B cell (primary cell): ENCODE measurements at regions not wholly inside any gene's neighbourhood (a gene's known extent, or its start where the extent isn't known, plus 50 kb on each side); places are given as distances from the start of the nearest gene placed in this dataset.

Source experiments
- CTCF ChIP-seq: fragments of 200-600 bp; IDR thresholded peaks from one replicate; pipeline ENCODE4 v1.8.0; 2022; ENCODE audit warnings: antibody characterized with exemption, mild to moderate bottlenecking
- EZH2 ChIP-seq: IDR thresholded peaks from 2 replicates; pipeline ENCODE4 v1.6.1; 2012; ENCODE audit warnings: borderline replicate concordance, low read depth, mild to moderate bottlenecking, moderate library complexity, low read length; ENCODE audit not compliant: insufficient read depth, poor library complexity, severe bottlenecking

GRCh38 chr18:42475157-42475556 lies 520.1 kb downstream of the PIK3C3 start:
- no peak for TF ChIP-seq CTCF
- TF ChIP-seq EZH2, result no peak
